ENCODE measurements at regions not wholly inside any gene's neighbourhood (a gene's known extent, or its start where the extent isn't known, plus 50 kb on each side); places are given as distances from the start of the nearest gene placed in this dataset.

DNA sequence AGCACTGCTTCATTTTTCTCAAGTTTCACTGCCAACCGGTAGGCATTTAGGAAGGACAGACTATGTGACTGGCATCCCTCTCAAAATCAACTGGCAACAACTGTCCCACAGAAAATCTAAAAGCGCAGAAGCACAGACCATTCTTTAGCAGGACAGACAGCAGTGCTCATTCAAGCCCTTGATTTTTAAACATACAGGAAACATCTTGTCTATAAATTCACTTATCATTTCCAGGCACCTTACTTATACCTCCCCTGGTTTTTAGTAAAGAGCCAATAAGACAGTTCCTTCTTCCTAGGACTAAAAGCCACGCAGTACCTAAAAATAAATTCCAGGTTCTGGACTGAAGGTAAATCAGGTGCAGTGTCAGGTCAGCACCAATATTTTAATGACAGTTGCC lies 343.2 kb upstream of the WWC1 start:
- H3K36me3 ChIP-seq (ENCODE audit: control insufficient read depth, insufficient read depth, low read length), result no peaks in the 10 kb centered on the region
- WGBS, 2 experiments (ENCODE audit: insufficient coverage in 1 of 2, insufficient read length in 1 of 2), result 93 to 100% methylated on average over 2 to 3 of the region's 3 CpGs
- H3K4me3 ChIP-seq (ENCODE audit: low read length), result no peak overlapping the region
- H3K36me3 Mint-ChIP-seq (ENCODE audit: low read depth), result no peaks in the 10 kb centered on the region
- no peak overlapping the region for H3K27ac Mint-ChIP-seq
- TF ChIP-seq, protein P1, sequence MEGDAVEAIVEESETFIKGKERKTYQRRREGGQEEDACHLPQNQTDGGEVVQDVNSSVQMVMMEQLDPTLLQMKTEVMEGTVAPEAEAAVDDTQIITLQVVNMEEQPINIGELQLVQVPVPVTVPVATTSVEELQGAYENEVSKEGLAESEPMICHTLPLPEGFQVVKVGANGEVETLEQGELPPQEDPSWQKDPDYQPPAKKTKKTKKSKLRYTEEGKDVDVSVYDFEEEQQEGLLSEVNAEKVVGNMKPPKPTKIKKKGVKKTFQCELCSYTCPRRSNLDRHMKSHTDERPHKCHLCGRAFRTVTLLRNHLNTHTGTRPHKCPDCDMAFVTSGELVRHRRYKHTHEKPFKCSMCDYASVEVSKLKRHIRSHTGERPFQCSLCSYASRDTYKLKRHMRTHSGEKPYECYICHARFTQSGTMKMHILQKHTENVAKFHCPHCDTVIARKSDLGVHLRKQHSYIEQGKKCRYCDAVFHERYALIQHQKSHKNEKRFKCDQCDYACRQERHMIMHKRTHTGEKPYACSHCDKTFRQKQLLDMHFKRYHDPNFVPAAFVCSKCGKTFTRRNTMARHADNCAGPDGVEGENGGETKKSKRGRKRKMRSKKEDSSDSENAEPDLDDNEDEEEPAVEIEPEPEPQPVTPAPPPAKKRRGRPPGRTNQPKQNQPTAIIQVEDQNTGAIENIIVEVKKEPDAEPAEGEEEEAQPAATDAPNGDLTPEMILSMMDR (conservative IDR thresholded peaks at IDR 0.05), result no peak
- no peaks in the 10 kb centered on the region for H3K9me3 Mint-ChIP-seq
- H3K4me3 Mint-ChIP-seq, result no peak overlapping the region
- DNase-seq, result no peak
- no peak overlapping the region for H3K9ac ChIP-seq (ENCODE audit: extremely low read depth, low read length, poor library complexity, severe bottlenecking)
- peaks cover 37% of the 10 kb centered on the region for H3K4me1 Mint-ChIP-seq
- H3K9me3 ChIP-seq (ENCODE audit: control insufficient read depth, low read length), result no peaks in the 10 kb centered on the region
- H3K27ac ChIP-seq (ENCODE audit: low read depth, low read length), result no peak overlapping the region
- H3K27me3 ChIP-seq (ENCODE audit: control insufficient read depth, insufficient read depth, low read length, poor library complexity, severe bottlenecking), result no peaks in the 10 kb centered on the region
- no peaks in the 10 kb centered on the region for H3K27me3 Mint-ChIP-seq (ENCODE audit: insufficient read depth)
- H3K4me1 ChIP-seq (ENCODE audit: control insufficient read depth, insufficient read depth, low read length), result peaks cover 5% of the 10 kb centered on the region

DNA sequence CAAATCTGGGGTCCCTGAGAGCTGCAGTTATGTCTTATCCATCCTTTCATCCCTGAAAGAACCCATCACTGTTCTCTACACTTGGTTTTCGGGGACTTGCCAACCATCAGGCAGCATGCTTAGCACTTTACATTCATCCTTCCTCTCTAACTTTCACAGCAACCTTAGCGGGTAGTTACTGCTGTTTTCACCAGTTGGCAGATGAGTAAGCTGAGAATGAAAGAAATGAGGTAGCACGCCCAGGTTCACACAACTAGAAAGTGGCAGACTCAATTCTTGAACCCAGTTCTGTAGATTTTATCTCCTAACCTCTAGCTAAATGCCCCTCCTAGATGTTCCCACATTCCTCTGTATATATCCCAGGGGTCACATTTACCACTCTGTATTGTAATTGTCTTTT lies 342.0 kb upstream of the WWC1 start:
- H3K4me3 Mint-ChIP-seq, result no peak overlapping the region
- no peaks in the 10 kb centered on the region for H3K36me3 ChIP-seq (ENCODE audit: control insufficient read depth, insufficient read depth, low read length)
- H3K9ac ChIP-seq (ENCODE audit: extremely low read depth, low read length, poor library complexity, severe bottlenecking), result no peak overlapping the region

DNA sequence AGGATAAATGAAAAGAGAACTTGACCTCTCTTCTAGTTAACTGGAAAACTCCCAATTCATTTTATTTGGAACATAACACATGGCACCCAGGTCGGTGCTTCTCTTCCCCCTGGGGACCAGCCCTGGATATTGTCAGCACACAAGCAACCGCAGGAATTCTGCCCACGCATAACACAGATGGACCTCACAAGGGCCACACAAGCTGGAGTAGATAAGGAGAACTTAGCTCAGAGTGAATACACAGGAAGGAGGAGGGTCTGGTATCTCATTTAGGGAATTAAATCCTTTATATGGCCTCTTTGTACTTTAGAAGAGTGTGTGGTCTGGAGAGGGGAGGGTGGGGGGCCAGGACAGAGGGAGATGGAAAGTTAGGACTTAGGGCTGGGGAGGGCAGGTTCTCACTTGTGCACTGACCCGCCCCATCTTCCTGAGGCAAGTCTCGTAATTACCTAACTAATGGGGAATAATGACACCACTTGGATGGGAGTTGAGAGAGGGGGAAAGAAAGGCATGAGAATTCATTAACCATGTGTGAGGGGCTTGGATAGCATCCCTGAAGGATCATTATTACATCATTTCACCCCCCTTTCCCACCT lies 341.2 kb upstream of the WWC1 start:
- Mint-ChIP-seq H3K36me3 (ENCODE audit: low read depth) (no peaks in the 10 kb centered on the region), H3K27ac (no peak overlapping the region), H3K4me1 (peaks cover 40% of the 10 kb centered on the region), H3K4me3 (no peak overlapping the region), H3K27me3 (ENCODE audit: insufficient read depth) (no peaks in the 10 kb centered on the region), H3K9me3 (peaks cover 2% of the 10 kb centered on the region)
- Histone ChIP-seq H3K4me3 (ENCODE audit: low read length) (no peak overlapping the region), H3K9me3 (ENCODE audit: control insufficient read depth, low read length) (no peaks in the 10 kb centered on the region), H3K27ac (ENCODE audit: low read depth, low read length) (no peak overlapping the region), H3K36me3 (ENCODE audit: control insufficient read depth, insufficient read depth, low read length) (no peaks in the 10 kb centered on the region), H3K9ac (ENCODE audit: extremely low read depth, low read length, poor library complexity, severe bottlenecking) (no peak overlapping the region), H3K27me3 (ENCODE audit: control insufficient read depth, insufficient read depth, low read length, poor library complexity, severe bottlenecking) (no peaks in the 10 kb centered on the region), H3K4me1 (ENCODE audit: control insufficient read depth, insufficient read depth, low read length) (peaks cover 5% of the 10 kb centered on the region)
- WGBS, 2 experiments (ENCODE audit: insufficient coverage in 1 of 2, insufficient read length in 1 of 2), result 88% methylated on average over 5 of the region's 5 CpGs; no CpG with 5 or more reads in 1 of the 2 experiments
- TF ChIP-seq, protein P1 (conservative IDR thresholded peaks at IDR 0.05), result no peak
- no peak for DNase-seq

More for the DNA sequence above, 342.0 kb upstream of the WWC1 start:
- no peaks in the 10 kb centered on the region for H3K27me3 ChIP-seq (ENCODE audit: control insufficient read depth, insufficient read depth, low read length, poor library complexity, severe bottlenecking)
- no peaks in the 10 kb centered on the region for H3K9me3 ChIP-seq (ENCODE audit: control insufficient read depth, low read length)
- Mint-ChIP-seq H3K27ac (no peak overlapping the region), H3K9me3 (no peaks in the 10 kb centered on the region), H3K4me1 (peaks cover 40% of the 10 kb centered on the region), H3K36me3 (ENCODE audit: low read depth) (no peaks in the 10 kb centered on the region), H3K27me3 (ENCODE audit: insufficient read depth) (no peaks in the 10 kb centered on the region)
- 93 to 100% methylated on average over 1 to 3 of the region's 3 CpGs for WGBS, 2 experiments (ENCODE audit: insufficient coverage in 1 of 2, insufficient read length in 1 of 2)
- DNase-seq, result no peak
- H3K4me1 ChIP-seq (ENCODE audit: control insufficient read depth, insufficient read depth, low read length), result peaks cover 5% of the 10 kb centered on the region
- TF ChIP-seq, protein P1 (conservative IDR thresholded peaks at IDR 0.05), result no peak
- H3K27ac ChIP-seq (ENCODE audit: low read depth, low read length), result no peak overlapping the region
- no peak overlapping the region for H3K4me3 ChIP-seq (ENCODE audit: low read length)

All from endodermal cell (in vitro differentiated cells).